ENCODE measurements at regions not wholly inside any gene's neighbourhood (a gene's known extent, or its start where the extent isn't known, plus 50 kb on each side); places are given as distances from the start of the nearest gene placed in this dataset.

DNA sequence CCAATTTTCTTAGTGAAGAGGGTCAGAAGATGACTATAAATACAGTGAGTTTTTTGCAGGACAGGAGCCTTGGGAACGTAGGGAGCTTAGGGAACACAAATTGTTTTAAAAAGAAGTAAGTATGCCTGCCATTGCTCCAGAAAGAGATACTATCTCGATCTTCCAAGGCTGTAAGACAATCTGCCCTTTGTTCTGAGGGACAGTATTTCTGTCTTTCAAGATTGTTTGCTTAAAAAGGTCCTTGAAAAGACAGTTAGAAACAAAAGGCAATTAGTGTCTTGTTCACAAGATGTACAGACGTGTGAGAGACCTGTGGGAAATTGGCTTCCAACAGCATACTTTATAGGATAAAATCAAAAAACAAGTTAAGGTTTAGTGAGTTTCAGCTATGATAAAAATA lies 321.2 kb upstream of the FAR2 start:
- ChIA-PET POLR2A (no interaction called here), CTCF (no interaction called here)
- TF ChIP-seq ZNF843 (tag by site-specific recombination; IDR thresholded peaks at IDR 0.05), result no peak
- TF ChIP-seq ZNF707 (tag by site-specific recombination; IDR thresholded peaks at IDR 0.05), result no peak
- no peak for TF ChIP-seq ZNF211 (tag by site-specific recombination; IDR thresholded peaks at IDR 0.05; ENCODE audit: low read depth)
- no peak for TF ChIP-seq MYNN (tag by site-specific recombination; IDR thresholded peaks at IDR 0.05; ENCODE audit: borderline replicate concordance)
- no peak for TF ChIP-seq ZNF394 (tag by site-specific recombination; IDR thresholded peaks at IDR 0.05; ENCODE audit: borderline replicate concordance)
- TF ChIP-seq ZNF23 (tag by site-specific recombination; IDR thresholded peaks at IDR 0.05; ENCODE audit: borderline replicate concordance), result no peak
- no peak for TF ChIP-seq ZNF629 (tag by site-specific recombination; IDR thresholded peaks at IDR 0.05)
- no peak for TF ChIP-seq ZFHX2 (tag by site-specific recombination; conservative IDR thresholded peaks at IDR 0.05)
- TF ChIP-seq, protein P1, sequence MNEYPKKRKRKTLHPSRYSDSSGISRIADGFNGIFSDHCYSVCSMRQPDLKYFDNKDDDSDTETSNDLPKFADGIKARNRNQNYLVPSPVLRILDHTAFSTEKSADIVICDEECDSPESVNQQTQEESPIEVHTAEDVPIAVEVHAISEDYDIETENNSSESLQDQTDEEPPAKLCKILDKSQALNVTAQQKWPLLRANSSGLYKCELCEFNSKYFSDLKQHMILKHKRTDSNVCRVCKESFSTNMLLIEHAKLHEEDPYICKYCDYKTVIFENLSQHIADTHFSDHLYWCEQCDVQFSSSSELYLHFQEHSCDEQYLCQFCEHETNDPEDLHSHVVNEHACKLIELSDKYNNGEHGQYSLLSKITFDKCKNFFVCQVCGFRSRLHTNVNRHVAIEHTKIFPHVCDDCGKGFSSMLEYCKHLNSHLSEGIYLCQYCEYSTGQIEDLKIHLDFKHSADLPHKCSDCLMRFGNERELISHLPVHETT (tag by site-specific recombination; IDR thresholded peaks at IDR 0.05), result no peak
- no peak for TF ChIP-seq GLIS2 (tag by site-specific recombination; IDR thresholded peaks at IDR 0.05)
- TF ChIP-seq, protein P2, sequence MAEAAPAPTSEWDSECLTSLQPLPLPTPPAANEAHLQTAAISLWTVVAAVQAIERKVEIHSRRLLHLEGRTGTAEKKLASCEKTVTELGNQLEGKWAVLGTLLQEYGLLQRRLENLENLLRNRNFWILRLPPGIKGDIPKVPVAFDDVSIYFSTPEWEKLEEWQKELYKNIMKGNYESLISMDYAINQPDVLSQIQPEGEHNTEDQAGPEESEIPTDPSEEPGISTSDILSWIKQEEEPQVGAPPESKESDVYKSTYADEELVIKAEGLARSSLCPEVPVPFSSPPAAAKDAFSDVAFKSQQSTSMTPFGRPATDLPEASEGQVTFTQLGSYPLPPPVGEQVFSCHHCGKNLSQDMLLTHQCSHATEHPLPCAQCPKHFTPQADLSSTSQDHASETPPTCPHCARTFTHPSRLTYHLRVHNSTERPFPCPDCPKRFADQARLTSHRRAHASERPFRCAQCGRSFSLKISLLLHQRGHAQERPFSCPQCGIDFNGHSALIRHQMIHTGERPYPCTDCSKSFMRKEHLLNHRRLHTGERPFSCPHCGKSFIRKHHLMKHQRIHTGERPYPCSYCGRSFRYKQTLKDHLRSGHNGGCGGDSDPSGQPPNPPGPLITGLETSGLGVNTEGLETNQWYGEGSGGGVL (tag by site-specific recombination; IDR thresholded peaks at IDR 0.05), result no peak
- TF ChIP-seq ZNF660 (tag by site-specific recombination; IDR thresholded peaks at IDR 0.05), result no peak
- TF ChIP-seq ZNF311 (tag by site-specific recombination; IDR thresholded peaks at IDR 0.05; ENCODE audit: borderline replicate concordance), result no peak
- Histone ChIP-seq H3K4me3 (ENCODE audit: low read depth, low read length) (no peak overlapping the region), H3K9me3 (ENCODE audit: control insufficient read depth, insufficient read depth, low read depth, low read length) (no peaks in the 10 kb centered on the region), H3K36me3 (ENCODE audit: control insufficient read depth in 2 of 2, insufficient read depth in 1 of 2, low read length in 2 of 2) (no peaks in the 10 kb centered on the region), H3K4me1 (ENCODE audit: control insufficient read depth, insufficient read depth, low read length) (no peaks in the 10 kb centered on the region), H3K27ac (ENCODE audit: extremely low read depth, low read depth, low read length) (no peak overlapping the region)

DNA sequence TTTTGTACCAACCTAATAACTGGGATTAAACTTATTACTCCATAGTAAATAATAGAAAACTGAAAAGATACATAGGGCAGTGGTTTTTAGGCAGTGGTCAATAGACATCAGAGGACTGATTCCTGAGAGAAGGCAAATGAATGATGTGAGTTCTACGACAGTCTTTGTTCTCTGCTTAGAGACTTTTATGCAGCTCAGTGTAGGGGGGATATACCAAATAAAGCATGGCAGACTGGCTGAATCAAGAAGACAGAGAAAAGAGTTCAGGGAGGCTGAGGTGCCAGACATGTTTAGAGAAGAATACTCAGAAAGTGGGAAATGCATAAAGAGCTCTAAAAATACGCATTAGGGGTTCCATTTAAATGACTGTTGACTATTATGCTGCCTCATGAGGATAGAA lies 320.8 kb upstream of the FAR2 start:
- POLR2A ChIA-PET, result no interaction called here
- no peak overlapping the region for H3K4me3 ChIP-seq (ENCODE audit: low read depth, low read length)
- no peaks in the 10 kb centered on the region for H3K9me3 ChIP-seq (ENCODE audit: control insufficient read depth, insufficient read depth, low read depth, low read length)
- H3K27ac ChIP-seq (ENCODE audit: extremely low read depth, low read depth, low read length), result no peak overlapping the region
- TF ChIP-seq, protein P3, sequence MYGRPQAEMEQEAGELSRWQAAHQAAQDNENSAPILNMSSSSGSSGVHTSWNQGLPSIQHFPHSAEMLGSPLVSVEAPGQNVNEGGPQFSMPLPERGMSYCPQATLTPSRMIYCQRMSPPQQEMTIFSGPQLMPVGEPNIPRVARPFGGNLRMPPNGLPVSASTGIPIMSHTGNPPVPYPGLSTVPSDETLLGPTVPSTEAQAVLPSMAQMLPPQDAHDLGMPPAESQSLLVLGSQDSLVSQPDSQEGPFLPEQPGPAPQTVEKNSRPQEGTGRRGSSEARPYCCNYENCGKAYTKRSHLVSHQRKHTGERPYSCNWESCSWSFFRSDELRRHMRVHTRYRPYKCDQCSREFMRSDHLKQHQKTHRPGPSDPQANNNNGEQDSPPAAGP (tag by site-specific recombination; IDR thresholded peaks at IDR 0.05), result no peak
- TF ChIP-seq, protein P4, sequence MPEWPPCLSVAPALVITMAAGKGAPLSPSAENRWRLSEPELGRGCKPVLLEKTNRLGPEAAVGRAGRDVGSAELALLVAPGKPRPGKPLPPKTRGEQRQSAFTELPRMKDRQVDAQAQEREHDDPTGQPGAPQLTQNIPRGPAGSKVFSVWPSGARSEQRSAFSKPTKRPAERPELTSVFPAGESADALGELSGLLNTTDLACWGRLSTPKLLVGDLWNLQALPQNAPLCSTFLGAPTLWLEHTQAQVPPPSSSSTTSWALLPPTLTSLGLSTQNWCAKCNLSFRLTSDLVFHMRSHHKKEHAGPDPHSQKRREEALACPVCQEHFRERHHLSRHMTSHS (tag by site-specific recombination; IDR thresholded peaks at IDR 0.05), result no peak
- TF ChIP-seq ZNF274 (IDR thresholded peaks at IDR 0.05; ENCODE audit: low read length) (no peak), ZNF274 (tag by site-specific recombination; IDR thresholded peaks at IDR 0.05; ENCODE audit: borderline replicate concordance) (no peak), MEIS1 (CRISPR knock-in tag; IDR thresholded peaks at IDR 0.05; ENCODE audit: borderline replicate concordance) (no peak), ZNF623 (tag by site-specific recombination; IDR thresholded peaks at IDR 0.05) (no peak)
- TF ChIP-seq, protein P5, sequence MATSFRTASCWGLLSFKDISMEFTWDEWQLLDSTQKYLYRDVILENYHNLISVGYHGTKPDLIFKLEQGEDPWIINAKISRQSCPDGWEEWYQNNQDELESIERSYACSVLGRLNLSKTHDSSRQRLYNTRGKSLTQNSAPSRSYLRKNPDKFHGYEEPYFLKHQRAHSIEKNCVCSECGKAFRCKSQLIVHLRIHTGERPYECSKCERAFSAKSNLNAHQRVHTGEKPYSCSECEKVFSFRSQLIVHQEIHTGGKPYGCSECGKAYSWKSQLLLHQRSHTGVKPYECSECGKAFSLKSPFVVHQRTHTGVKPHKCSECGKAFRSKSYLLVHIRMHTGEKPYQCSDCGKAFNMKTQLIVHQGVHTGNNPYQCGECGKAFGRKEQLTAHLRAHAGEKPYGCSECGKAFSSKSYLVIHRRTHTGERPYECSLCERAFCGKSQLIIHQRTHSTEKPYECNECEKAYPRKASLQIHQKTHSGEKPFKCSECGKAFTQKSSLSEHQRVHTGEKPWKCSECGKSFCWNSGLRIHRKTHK (tag by site-specific recombination; IDR thresholded peaks at IDR 0.05), result no peak
- H3K36me3 ChIP-seq (ENCODE audit: control insufficient read depth in 2 of 2, insufficient read depth in 1 of 2, low read length in 2 of 2), result no peaks in the 10 kb centered on the region
- no peaks in the 10 kb centered on the region for H3K4me1 ChIP-seq (ENCODE audit: control insufficient read depth, insufficient read depth, low read length)
- CTCF ChIA-PET, result interaction anchor here (0.6 kb wide), 1 partner anchor 1726 kb away, joined by 3 read pairs; no protein-coding TSS in a partner anchor

Measured in HEK293 (cell line).